HEK293 (cell line): ENCODE measurements at regions not wholly inside any gene's neighbourhood (a gene's known extent, or its start where the extent isn't known, plus 50 kb on each side); places are given as distances from the start of the nearest gene placed in this dataset.
"Not testable (repeated sequence)": the region's sequence is repeated elsewhere in the genome, so short reads cannot be mapped to it uniquely, and the experiment has no call there.

Experiments used
- GLI2 ChIP-seq: fragments of 450-650 bp; formaldehyde crosslinking; IDR thresholded peaks from 2 replicates; pipeline ENCODE4; 2017; ENCODE audit warnings: missing biosample characterization, missing genetic modification characterization, low read depth, borderline replicate concordance
- SCRT2 ChIP-seq: fragments of 450-650 bp; formaldehyde crosslinking; IDR thresholded peaks from 2 replicates; pipeline ENCODE4 v1.5.1; 2016; ENCODE audit warnings: missing biosample characterization, missing genetic modification characterization
- ZBTB8A ChIP-seq: fragments of 450-650 bp; formaldehyde crosslinking; IDR thresholded peaks from 2 replicates; pipeline ENCODE4 v1.5.1; 2016; ENCODE audit warnings: missing biosample characterization, missing genetic modification characterization
- ZFP3 ChIP-seq: fragments of 450-650 bp; formaldehyde crosslinking; IDR thresholded peaks from 2 replicates; pipeline ENCODE4 v1.5.1; 2016; ENCODE audit warnings: low read depth, missing biosample characterization, missing genetic modification characterization
- ZNF274 ChIP-seq, 2 experiments: fragments of 200-500 bp in 1 of 2; fragments of 450-650 bp in 1 of 2; sonication (Bioruptor generic) in 1 of 2; formaldehyde crosslinking in 1 of 2; IDR thresholded peaks; 2 replicates each; pipeline versions ENCODE4 v1.5.1 to v1.6.1; 2014 to 2016; ENCODE audit warnings: borderline replicate concordance in 1 of 2, inconsistent platforms in 1 of 2, low read length in 1 of 2, missing biosample characterization in 1 of 2, missing genetic modification characterization in 1 of 2
- ZNF704 ChIP-seq: fragments of 450-650 bp; formaldehyde crosslinking; IDR thresholded peaks from 2 replicates; pipeline ENCODE4 v1.5.1; 2016; ENCODE audit warnings: missing biosample characterization, missing genetic modification characterization
- TF ChIP-seq, protein P1 (sequence below): fragments of 450-650 bp; formaldehyde crosslinking; IDR thresholded peaks from 2 replicates; pipeline ENCODE4 v1.5.1; 2016; ENCODE audit warnings: missing biosample characterization, missing genetic modification characterization
- TF ChIP-seq, protein P2 (sequence below): fragments of 450-650 bp; formaldehyde crosslinking; IDR thresholded peaks from 2 replicates; pipeline ENCODE4 v1.5.1; 2016; ENCODE audit warnings: missing biosample characterization, missing genetic modification characterization

DNA sequence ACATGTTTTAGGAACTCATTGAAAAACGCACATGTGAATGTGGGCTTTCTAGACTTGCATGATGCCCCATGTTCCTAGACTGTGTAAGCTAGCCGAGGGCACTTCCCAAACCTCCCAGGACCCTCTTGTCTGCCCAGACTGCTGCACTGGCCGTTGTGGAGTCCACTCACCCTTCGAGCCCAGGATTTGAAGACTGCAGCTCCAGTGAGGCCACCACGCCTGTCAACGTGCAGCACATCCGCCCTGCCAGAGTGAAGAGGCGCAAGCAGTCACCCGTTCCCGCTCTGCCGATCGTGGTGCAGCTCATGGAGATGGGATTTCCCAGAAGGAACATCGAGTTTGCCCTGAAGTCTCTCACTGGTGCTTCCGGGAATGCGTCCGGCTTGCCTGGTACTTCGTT lies 114.1 kb downstream of the GOLGA6L22 start:
- TF ChIP-seq, protein P1, sequence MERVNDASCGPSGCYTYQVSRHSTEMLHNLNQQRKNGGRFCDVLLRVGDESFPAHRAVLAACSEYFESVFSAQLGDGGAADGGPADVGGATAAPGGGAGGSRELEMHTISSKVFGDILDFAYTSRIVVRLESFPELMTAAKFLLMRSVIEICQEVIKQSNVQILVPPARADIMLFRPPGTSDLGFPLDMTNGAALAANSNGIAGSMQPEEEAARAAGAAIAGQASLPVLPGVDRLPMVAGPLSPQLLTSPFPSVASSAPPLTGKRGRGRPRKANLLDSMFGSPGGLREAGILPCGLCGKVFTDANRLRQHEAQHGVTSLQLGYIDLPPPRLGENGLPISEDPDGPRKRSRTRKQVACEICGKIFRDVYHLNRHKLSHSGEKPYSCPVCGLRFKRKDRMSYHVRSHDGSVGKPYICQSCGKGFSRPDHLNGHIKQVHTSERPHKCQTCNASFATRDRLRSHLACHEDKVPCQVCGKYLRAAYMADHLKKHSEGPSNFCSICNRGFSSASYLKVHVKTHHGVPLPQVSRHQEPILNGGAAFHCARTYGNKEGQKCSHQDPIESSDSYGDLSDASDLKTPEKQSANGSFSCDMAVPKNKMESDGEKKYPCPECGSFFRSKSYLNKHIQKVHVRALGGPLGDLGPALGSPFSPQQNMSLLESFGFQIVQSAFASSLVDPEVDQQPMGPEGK (tag by site-specific recombination) = not testable (repeated sequence)
- not testable (repeated sequence) for TF ChIP-seq ZNF274 (IDR thresholded peaks at IDR 0.05; ENCODE audit: low read length); ZNF274 (tag by site-specific recombination; IDR thresholded peaks at IDR 0.05; ENCODE audit: borderline replicate concordance); ZNF704 (tag by site-specific recombination); ZBTB8A (tag by site-specific recombination); SCRT2 (tag by site-specific recombination); ZFP3 (tag by site-specific recombination); GLI2
- TF ChIP-seq, protein P2, sequence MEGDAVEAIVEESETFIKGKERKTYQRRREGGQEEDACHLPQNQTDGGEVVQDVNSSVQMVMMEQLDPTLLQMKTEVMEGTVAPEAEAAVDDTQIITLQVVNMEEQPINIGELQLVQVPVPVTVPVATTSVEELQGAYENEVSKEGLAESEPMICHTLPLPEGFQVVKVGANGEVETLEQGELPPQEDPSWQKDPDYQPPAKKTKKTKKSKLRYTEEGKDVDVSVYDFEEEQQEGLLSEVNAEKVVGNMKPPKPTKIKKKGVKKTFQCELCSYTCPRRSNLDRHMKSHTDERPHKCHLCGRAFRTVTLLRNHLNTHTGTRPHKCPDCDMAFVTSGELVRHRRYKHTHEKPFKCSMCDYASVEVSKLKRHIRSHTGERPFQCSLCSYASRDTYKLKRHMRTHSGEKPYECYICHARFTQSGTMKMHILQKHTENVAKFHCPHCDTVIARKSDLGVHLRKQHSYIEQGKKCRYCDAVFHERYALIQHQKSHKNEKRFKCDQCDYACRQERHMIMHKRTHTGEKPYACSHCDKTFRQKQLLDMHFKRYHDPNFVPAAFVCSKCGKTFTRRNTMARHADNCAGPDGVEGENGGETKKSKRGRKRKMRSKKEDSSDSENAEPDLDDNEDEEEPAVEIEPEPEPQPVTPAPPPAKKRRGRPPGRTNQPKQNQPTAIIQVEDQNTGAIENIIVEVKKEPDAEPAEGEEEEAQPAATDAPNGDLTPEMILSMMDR (tag by site-specific recombination) = not testable (repeated sequence)
